WI38 (cell line): ENCODE measurements at regions not wholly inside any gene's neighbourhood (a gene's known extent, or its start where the extent isn't known, plus 50 kb on each side); places are given as distances from the start of the nearest gene placed in this dataset.

ENCODE experiments used
- H3K4me3 ChIP-seq: 2 replicates; pipeline ENCODE4 v1.5.1; 2011; ENCODE audit warnings: low read depth, mild to moderate bottlenecking, control low read depth, low read length
- TF ChIP-seq, protein P1 (sequence below): IDR thresholded peaks from 2 replicates; pipeline ENCODE4 v1.5.1; 2012; ENCODE audit warnings: low read depth, mild to moderate bottlenecking, control low read depth, low read length

DNA sequence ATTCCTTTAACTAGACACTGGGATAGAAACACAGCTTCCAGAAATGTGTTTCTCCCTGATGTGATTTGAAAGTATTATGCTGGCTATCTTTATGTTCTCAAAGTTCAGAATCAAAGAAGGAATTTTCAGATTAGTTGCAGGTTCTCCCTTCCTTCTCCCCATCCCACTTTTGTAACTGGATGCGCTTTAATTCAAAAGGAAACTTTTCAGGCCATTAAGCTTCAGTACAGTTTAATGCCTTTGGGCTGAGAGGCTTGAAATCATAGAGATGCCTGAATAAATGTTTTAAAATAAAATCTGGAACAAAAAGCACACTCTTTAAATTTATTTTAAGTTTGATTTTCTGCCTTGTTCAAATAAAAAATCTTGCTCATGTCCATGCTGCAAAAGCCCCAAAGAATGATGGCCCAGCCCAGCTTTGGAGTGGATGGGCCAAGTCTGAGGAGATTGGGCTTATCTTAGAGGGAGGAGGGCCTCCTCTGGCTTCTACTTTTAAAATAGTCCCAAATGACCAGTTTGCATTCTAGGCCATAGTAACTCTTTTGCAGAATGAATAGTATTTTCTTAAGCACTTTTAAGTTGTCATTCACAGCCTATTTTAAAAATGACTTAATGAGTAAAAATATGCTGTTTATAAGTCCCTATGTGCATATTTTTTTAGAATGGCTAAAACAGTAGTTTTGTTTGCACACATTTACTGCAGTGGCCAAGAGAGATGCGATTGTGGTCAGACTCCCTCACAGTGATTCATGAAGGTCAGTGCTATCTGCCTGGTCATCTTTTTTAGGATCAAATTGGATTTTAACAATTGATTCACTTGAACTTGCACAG, 129.2 kb downstream of the MTX2 start:
- H3K4me3 ChIP-seq, result no peak overlapping the region
- TF ChIP-seq, protein P1, sequence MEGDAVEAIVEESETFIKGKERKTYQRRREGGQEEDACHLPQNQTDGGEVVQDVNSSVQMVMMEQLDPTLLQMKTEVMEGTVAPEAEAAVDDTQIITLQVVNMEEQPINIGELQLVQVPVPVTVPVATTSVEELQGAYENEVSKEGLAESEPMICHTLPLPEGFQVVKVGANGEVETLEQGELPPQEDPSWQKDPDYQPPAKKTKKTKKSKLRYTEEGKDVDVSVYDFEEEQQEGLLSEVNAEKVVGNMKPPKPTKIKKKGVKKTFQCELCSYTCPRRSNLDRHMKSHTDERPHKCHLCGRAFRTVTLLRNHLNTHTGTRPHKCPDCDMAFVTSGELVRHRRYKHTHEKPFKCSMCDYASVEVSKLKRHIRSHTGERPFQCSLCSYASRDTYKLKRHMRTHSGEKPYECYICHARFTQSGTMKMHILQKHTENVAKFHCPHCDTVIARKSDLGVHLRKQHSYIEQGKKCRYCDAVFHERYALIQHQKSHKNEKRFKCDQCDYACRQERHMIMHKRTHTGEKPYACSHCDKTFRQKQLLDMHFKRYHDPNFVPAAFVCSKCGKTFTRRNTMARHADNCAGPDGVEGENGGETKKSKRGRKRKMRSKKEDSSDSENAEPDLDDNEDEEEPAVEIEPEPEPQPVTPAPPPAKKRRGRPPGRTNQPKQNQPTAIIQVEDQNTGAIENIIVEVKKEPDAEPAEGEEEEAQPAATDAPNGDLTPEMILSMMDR, result no peak

DNA sequence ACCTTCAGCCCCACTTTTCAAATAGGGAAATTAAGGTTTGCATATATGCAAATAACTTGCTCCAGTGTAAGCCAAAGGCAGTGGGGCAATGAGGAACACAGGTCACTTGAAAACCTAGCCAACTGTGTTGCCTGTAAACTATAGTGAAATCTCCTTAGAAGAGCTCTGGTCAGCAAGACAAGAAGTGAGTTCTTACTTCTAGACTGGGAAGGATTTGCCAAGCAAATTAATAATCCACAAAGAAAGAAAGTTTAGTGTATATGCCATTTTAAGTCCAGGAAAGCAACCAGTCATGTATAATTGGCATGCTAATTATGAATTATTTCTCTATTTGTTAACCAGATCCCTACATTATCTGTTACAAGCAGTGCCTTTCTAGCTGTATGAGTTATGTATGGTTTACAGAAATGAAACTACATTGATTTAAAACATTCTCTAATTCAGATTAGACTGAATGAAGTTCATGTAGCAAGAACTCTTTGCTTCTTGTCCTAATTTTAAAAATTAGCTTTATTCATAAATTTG, 129.9 kb downstream of the MTX2 start:
- no peak overlapping the region for H3K4me3 ChIP-seq
- TF ChIP-seq, protein P1, result no peak

DNA sequence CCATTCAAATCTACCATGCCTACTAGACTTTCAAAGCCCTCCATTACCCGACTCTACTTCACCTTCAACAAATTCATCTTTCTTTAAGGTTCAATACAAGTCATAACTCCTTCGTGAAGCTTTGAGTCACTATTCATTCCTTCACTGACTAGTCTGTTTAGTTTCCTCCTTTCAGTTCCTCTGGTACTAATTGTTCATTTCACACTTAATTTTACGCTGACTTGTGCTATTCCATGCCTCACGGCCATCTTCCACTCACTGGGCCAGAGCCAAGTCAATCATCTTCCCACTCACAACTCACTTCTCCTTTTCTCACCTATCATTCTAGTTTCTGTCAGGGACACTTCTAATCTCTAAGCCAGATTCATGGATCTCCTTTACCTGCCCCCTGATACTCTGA, 136.2 kb downstream of the MTX2 start:
- H3K4me3 ChIP-seq, result no peak overlapping the region
- TF ChIP-seq, protein P1, result no peak

DNA sequence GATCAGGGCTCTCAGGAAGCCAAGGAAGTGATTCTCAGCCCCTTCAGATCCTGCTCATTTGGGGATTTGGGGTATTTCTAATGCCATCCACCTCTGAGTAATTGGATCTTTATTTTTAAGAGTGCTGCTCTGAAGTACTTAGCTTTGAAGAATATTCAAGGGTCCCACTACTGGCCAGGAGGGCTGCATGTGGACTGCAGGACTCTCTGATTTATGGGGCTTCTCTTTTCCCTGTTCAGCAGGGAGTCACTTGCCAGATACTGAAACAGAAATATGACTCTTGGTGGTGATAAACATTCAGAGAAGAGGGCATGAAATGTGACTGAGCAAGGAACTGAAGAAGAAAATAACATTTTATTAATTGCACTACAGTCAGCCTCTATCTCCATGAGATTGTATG, 138.5 kb downstream of the MTX2 start:
- TF ChIP-seq, protein P1, result no peak
- no peak overlapping the region for H3K4me3 ChIP-seq

DNA sequence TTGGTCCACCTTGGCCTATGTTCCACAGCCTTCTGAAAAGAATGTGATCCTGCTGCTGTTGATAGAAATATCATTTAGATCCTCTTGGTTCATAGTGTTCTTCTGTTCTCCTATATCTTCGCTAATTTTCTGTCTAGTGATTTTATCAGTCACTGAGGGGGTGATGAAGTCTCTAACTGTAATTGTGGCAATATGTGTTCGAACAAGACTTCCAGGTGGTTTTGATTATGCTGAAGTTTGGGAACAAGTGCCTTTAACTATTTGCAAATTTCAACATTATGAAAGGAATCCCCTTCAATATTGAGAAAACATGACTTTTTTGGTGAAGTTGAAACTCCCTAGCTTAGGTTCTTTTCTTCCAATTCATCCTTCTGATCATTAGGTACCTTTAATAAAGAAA, 140.4 kb downstream of the MTX2 start:
- TF ChIP-seq, protein P1, result no peak
- no peak overlapping the region for H3K4me3 ChIP-seq

DNA sequence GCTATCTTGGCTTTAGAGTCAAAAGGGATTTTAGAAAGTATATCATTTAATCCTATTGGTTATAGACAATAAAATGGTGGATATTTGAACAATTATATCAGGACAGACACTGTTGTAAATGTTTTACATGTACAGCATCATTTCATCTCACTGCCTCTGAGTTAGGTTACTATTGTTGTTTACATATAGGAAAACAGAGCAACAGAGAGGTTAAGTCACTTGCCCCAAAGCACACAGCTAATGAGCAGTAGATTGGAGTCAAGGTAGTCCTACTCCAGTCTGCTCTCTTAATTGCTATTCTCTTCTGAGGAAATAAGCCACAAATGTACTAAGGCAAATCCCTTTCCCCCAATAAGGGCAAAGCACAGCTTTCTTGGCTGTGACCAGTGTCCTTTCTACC, 142.9 kb downstream of the MTX2 start:
- H3K4me3 ChIP-seq, result no peak overlapping the region
- TF ChIP-seq, protein P1, result no peak

DNA sequence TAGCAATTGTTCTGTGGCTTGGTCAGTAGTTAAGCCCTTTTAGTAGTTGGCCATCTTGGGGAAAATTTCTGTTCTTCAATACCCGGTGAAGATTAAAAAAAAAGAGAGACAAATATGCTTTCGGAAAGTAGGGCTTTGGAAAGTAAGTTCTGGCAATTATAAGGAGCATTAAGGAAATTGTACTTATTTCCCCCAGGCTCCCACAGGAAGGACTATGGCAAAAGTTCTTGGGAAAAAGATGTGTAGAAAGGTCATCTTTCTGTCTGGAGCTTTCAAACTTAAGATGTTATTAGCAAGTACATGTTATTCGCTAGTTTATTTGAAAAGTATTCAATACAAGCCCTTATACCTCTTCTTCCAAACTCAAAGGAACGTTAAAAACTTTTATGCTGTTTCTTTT, 144.5 kb downstream of the MTX2 start:
- H3K4me3 ChIP-seq, result no peak overlapping the region
- TF ChIP-seq, protein P1, result no peak
